HL-60 (cell line): ENCODE measurements at regions not wholly inside any gene's neighbourhood (a gene's known extent, or its start where the extent isn't known, plus 50 kb on each side); places are given as distances from the start of the nearest gene placed in this dataset.

Source experiments
- DNase-seq, 2 experiments: peaks; one replicate each; pipeline ENCODE4 v3.0.0-alpha.2; 2010 to 2020; ENCODE audit warnings: low read depth in 1 of 2, low spot score in 1 of 2
- H3K27ac ChIP-seq: fragments of 250-450 bp; sonication (Bioruptor Pico); replicated peaks from 2 replicates; pipeline ENCODE4 v1.5.1; 2020; ENCODE audit warnings: mild to moderate bottlenecking, moderate library complexity
- H3K27me3 ChIP-seq: fragments of 250-450 bp; sonication (Bioruptor Pico); 2 replicates; pipeline ENCODE4 v1.5.1; 2021; ENCODE audit warnings: mild to moderate bottlenecking, moderate library complexity; ENCODE audit not compliant: insufficient read depth, poor library complexity, severe bottlenecking
- H3K4me3 ChIP-seq: replicated peaks from 2 replicates; pipeline ENCODE4 v1.5.1; 2011; ENCODE audit warnings: mild to moderate bottlenecking, control low read depth, low read length; ENCODE audit not compliant: insufficient read depth
- CTCF ChIP-seq: IDR thresholded peaks from one replicate; pipeline ENCODE4 v1.5.1; 2011; ENCODE audit warnings: low read length, control low read depth, inconsistent platforms; ENCODE audit not compliant: insufficient read depth
- GABPA ChIP-seq: IDR thresholded peaks from 2 replicates; pipeline ENCODE4 v1.6.1; 2012; ENCODE audit warnings: low read depth
- POLR2AphosphoS5 ChIP-seq: IDR thresholded peaks from 2 replicates; pipeline ENCODE4 v1.6.1; 2012; ENCODE audit warnings: low read depth
- REST ChIP-seq: IDR thresholded peaks from 2 replicates; pipeline ENCODE4 v1.6.1; 2012; ENCODE audit warnings: low read depth; ENCODE audit not compliant: insufficient replicate concordance
- SPI1 ChIP-seq: IDR thresholded peaks from 2 replicates; pipeline ENCODE4 v1.6.1; 2012; ENCODE audit warnings: low read depth, mild to moderate bottlenecking, borderline replicate concordance

GRCh38 chr13:106011600-106011999, 523.9 kb downstream of the EFNB2 start:
- DNase-seq, result no peak
- H3K27me3 ChIP-seq, result no peaks in the 10 kb centered on the region
- H3K4me3 ChIP-seq, result no peak overlapping the region
- TF ChIP-seq REST (no peak), GABPA (no peak), CTCF (no peak), SPI1 (no peak), POLR2AphosphoS5 (no peak)
- no peak overlapping the region for H3K27ac ChIP-seq

GRCh38 chr13:106010836-106011235, 524.6 kb downstream of the EFNB2 start:
- H3K4me3 ChIP-seq, result no peak overlapping the region
- DNase-seq, result no peak
- TF ChIP-seq POLR2AphosphoS5 (no peak), CTCF (no peak), SPI1 (no peak), GABPA (no peak), REST (no peak)
- H3K27me3 ChIP-seq, result no peaks in the 10 kb centered on the region
- no peak overlapping the region for H3K27ac ChIP-seq

- DNase-seq, result no peak
- no peak overlapping the region for H3K27ac ChIP-seq
- H3K27me3 ChIP-seq, result no peaks in the 10 kb centered on the region
- no peak overlapping the region for H3K4me3 ChIP-seq
- TF ChIP-seq REST, result no peak
- TF ChIP-seq CTCF, result no peak
- no peak for TF ChIP-seq SPI1
- TF ChIP-seq POLR2AphosphoS5, result no peak
- no peak for TF ChIP-seq GABPA
Observed at GRCh38 chr13:106008540-106008939, 526.9 kb downstream of the EFNB2 start.
